ENCODE measurements at regions not wholly inside any gene's neighbourhood (a gene's known extent, or its start where the extent isn't known, plus 50 kb on each side); places are given as distances from the start of the nearest gene placed in this dataset.
"Not testable (repeated sequence)": the region's sequence is repeated elsewhere in the genome, so short reads cannot be mapped to it uniquely, and the experiment has no call there.

DNA sequence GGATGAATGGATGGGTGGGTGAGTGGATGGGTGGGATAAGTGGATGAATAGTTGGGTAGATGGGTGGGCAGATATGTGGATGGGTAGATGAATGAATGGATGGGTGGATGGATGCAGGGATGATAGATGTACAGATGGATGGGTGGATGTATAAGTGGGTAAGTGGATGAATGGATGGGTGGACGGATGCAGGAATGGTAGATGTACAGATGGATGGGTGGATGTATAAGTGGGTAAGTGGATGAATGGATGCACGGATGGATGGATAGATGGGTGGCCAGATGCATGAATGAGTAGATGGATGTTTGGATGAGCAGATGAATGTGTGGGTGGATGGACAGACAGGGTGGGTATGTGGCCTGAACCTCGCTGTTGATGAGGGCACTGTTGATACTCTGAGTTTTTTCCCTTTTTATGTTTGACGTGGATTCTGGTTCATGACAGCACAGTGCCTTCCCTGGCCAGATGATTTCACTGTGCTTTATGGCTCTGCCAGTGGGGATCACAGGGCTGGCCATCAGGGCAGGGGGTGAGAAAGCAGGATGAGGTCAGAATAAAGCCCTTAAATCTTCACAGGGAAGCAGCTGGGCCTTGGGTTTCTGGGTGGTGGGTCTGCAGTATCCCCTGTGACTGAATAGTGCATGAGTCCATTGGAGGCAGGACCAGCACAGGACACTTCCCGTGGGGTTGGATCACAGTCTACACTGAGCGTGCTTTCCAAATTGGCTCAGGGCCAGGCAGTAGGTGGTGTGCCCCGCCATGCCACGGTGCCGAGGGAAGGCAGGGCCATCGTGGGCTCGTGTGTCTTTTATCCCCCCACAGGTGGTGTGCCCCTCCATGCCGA, 213.2 kb downstream of the BANP start:
- not testable (repeated sequence) for DNase-seq (ENCODE audit: low spot score)

DNA sequence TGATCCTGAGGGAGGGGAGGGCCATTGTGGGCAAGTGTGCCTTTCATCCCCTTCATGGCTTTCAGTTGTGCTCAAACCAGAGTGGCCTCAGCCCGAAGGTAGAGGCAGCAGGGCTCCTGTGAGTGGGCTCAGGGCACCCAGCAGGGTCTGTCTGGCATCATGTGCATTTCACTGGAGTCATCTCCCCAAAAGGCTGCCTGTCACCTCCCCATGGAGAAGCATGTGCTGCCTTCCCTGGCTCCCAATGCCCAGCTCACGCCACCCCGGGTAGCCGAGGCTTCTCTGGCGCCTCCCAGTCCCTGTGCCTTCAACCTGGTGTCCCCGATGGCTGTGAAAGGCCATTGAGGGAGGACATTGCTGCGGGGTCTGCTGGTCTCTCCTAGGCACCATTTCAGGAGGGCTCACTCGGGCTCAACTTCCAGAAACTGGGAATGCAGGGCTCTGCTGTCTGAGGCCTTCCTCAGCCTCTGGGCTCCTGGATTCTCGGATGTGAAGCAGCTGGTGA, 213.9 kb downstream of the BANP start:
- not testable (repeated sequence) for DNase-seq (ENCODE audit: low spot score)

DNA sequence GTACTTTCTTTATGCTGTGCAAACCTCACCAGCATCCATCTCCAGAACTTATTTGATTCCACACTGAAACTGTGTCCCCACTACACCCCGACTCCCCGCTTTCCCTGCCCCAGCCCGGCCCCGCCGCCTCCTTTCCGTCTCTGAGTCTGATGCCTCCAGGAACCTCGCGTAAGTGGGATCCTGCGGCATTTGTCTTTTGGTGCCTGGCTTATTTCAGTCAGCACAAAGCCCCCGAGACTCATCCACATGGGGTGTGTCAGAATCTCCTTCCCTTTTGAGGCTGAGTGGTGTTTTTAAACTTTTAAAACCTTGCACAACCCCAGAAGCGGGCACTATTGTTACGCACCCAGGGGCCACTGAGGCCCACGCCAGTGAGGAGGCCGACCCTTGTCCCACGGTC, 214.4 kb downstream of the BANP start:
- not testable (repeated sequence) for DNase-seq (ENCODE audit: low spot score)

DNA sequence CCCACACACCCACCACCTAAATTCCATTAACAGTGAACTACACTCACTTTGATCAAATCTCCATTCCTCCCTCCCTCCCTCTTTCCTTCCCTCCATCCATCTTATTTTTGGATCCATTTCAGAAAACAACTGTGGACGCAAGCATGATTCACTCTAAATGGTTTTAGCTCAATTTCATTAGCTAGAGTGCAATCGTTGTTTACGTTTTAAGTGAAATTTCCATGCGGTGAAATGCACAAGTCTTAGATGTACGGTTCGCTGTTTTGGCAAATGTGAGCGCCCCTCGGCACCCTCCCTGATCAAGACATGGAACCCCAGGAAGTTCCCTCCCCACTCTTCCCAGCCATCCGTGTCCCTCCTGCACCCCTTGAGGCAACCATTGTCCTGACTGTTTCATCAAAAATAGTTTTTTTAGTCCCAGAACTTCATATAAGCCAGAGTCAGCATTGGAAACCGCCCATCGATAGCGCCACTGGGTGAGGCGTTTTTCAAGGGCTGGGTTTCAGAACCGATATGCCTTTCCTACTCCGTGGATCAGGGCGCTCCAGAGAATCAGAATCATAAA, 215.1 kb downstream of the BANP start:
- not testable (repeated sequence) for DNase-seq (ENCODE audit: low spot score)

DNA sequence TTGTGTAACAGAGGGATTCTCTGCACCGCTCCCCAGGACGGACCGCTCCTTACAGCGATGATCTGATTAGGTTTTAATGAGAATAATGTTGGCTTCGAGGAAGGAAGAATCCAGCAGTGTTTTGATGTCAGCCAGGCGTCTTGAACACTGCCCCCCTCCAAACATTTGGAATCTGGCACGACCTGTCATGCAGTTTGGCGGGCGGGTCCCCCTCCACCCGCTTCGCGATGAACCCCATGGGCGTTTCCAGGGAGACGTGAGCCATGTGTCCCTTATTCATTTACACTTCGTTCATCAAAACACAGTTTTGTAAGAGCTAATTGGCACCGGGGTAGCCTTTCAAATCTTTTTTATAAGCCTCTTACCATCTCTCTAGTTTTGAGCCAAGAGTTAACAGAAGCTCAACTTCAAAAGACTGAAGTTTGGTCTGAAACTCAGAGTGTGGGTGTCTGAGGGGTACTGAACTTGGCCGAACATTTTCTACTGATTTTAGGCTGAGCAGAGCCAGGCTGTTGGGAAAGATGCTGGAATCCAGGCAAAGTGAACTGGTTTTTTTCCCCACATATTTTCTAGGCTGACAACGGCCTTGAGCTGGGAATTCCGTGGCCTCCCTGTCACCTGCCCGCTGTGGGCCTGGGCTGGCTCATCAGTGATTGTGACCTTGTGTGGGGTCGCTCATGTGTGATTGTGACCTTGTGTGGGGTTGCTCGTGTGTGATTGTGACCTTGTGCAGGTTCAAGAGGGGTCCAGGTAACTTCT, 214.8 kb upstream of the ZNF469 start:
- DNase-seq (ENCODE audit: low spot score): not testable (repeated sequence)

DNA sequence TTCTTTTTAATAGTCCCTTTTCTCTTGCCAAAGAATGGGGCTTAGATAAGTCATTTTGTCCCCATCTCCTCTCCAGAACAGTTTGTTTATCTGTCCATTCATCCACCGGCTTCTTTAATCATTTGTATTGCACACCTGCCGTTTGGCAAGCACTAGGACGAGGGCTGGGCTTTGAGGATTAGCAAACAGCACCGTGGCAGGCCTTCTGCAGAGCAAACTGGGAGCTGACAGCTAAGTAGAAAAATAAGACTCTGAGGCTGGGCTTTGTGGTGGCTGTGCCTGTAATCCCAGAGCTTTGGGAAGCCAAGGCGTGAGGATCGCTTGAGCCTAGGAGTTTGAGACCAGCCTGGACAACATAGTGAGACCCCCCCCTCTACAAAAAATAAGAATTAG, 214.2 kb upstream of the ZNF469 start:
- not testable (repeated sequence) for DNase-seq (ENCODE audit: low spot score)

DNA sequence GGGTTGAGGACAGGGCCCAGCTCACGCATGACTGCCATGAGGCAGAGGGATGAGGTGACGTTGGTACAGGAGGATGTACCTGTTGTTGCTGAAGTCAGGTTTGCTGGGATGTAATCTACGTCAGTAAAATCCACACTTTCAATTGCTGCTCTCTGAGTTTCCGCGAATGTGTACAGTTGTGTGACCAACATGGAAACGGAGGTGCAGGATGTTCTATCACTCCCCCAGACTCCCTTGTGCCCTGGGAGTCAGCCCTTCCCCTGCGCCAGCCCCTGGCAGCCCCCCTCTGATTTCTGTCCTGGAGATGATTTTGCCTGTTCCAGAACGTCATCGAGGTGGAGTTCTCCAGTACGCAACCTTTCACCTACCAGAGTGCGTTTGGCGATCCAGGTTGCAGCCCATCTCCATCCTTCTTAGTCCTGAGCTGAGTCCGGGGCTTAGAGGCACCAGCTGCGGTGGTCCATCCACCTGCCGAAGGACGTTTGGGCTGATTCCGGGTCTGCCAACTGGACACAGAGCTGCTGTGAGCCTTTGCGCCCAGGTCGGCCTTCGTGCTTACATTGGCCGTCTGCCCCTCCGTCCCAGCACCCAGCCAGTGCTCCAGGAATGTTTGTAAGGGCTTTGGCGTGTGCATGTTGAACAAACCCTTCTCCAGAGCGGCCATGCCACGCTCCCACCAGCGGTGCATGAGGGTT, 213.5 kb upstream of the ZNF469 start:
- DNase-seq (ENCODE audit: low spot score): not testable (repeated sequence)

DNA sequence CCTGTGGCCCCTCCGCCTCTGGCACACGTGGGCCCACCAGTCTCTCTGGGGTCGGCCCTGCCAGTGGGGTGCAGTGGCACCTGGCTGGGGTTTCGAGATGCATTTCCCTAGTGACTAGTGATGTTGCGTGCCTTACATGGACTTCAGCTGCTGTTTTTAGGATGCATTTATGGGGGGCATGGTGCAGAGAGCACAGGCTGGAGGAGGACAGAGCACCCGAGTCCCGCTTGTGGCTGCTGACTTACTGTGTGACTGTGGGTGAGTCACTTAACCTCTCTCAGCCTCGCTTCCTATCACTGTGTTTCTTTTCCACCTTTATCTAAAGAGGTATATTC, 213.0 kb upstream of the ZNF469 start:
- not testable (repeated sequence) for DNase-seq (ENCODE audit: low spot score)

DNA sequence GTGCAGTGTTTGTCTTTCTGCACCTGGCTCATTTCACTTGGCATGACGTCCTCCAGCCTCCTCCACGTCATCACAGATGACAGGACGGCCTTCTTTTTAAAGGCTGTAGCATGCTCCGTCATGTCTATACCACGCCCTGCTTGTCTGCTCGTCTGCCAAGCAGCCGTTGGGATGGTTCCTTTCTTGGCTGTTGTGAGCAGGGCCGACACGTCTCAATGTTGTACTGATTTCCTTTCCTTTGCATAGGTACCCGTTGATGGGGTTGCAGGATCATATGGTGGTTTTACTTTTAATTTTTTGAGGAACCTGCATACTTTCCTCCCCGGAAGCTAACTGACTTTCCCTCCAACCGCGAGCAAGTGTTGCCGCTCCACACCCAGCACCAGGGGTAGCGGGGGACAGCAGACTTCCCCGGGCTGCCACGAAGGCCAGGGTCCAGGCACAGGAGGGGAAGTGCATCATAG, 212.2 kb upstream of the ZNF469 start:
- no peak for DNase-seq (ENCODE audit: low spot score)

DNA sequence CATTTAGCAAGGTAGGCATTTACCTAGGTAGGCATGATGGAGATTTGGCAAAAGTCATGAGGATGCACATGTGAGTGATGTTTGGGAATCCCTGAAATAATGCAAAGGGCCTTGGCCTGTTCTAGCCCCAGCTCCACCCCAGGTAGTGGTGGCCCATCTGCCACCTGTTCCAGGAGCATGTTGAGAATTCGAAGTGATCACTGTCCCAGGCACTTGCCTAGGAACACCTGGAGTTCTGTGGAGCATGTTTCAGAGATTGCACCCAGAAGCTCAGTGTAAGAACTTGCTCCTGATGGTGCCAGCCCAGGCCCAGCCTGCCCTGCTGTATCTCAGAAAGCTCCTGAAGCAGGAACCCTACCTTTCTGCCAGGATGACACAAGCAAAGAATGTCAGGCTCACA, 211.6 kb upstream of the ZNF469 start:
- DNase-seq (ENCODE audit: low spot score): not testable (repeated sequence)

DNA sequence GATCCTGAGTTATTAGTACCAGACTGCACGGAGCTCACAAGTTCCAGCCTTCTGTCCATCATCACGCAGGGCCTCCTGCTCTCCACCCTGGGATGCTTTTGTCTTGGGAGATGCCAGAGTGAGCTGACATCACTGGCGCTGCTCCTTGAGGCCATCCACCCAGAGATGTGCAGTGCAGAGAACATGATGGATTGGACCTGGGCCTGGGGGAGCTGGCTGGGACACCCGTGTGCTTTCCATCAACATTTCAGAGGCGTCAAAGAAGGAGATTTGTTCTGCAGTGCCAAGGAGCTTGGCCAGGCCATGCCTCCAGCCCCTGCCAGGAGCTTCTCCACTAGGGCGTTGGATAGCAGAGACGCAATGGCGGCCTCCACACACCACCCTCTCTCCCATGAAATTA, 206.6 kb upstream of the ZNF469 start:
- not testable (repeated sequence) for DNase-seq (ENCODE audit: low spot score)

DNA sequence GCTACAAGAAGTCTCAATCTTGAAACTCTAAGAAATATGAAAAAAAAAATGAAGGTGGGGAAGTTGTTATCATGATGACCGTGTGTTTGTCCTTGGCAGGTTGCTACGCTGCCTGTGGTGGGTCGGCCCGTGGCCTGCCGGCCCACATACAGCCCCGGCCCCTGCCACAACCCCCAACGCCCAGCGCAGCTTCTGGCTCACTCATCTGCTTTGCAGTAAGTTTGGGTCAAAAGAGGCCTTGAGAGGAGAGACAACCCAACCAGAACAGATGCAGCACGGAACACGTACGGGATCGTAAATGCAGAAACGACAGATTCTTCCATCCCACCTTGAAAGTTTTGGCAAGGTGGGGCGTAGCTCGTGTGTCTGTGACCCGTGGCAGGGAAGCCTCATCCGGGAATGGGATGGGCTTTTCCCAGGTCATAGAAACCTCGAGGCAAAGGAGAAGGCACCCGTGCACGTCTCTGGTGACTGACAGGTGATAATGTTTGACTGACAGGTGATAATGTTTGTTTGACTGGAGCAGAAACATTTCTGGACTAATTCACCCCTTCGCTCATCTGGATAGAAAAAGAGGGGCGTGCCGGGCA, 206.1 kb upstream of the ZNF469 start:
- DNase-seq (ENCODE audit: low spot score): not testable (repeated sequence)

DNA sequence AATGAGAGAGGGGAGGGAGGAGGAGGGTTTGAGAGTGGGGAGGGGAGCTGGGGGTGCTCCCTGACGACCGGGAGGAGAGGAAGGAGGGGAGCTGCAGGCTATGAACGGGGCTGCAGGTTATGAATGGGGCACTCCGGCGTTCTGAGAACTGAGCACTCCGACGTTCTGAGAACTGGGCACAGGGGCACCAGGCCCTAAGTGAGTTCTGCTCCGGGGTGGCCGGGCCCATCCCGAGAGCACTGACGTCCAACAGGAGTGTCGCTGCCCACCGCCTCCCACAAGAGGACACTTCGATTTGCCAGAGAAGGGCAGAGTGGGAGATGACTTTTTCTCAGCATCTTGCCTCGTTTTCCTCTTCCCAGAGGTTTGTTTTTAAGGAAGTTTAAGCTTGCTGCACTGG, 204.5 kb upstream of the ZNF469 start:
- not testable (repeated sequence) for DNase-seq (ENCODE audit: low spot score)

DNA sequence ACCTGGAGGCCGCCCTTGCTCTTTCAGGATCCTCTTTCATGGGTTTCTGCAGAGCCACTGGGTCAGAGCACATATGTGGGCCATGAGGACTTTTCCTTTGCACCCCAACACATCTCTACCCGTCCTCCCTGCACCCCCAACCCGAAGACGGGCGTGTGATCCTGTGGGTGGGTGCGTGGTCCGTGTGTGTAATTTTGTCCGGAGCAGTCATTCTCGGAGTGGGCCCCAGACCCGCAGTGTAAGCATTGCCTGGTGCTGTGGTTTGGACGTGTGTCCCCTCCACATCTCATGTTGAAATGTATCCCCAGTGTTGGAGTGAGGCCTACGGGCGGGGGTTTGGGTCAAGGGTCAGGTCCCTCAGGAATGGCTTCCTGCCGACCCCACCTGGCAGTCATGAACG, 203.9 kb upstream of the ZNF469 start:
- DNase-seq (ENCODE audit: low spot score): not testable (repeated sequence)

DNA sequence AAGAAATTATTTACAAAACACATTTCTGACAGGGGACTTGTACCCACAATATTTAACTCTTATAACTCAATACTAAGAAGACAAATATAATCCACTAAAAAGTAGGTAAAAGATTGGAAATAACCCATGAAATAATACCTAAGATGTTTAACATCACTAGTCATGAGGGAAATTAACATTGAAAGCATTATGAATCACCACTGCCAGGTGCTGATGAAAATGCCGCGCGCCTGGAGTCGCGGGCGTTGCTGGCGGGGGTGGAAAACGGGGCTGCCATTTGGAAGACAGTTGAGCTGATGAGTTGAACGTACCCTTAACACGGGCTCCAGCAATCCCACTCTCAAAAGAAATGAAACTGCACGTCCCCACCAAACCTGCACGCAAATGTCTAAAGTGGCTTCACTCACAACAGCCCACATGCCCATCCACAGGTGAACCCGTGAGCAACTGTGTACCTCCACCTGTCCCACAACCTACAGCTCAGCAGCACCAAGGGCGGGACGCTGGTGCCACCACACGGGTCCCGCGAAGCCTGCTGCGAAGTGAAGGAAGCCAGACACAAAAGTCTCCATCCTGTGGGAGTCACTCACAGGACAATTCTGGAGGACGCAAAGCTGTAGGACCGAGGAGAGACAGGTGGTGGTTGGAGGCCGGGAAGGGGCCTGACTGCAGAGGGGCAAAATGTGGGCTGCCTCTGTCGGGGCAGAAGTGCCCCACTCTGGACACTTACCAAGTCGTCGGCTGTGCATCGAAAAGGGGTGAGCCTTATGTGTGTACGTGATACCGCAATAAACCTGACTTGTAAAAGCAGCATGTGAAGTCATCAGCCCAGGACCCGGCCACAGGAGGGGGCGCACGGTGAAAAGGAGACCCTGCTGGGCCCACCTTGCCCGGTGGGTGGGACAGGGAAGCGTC, 199.5 kb upstream of the ZNF469 start:
- DNase-seq (ENCODE audit: low spot score): peak; percentile 30

DNA sequence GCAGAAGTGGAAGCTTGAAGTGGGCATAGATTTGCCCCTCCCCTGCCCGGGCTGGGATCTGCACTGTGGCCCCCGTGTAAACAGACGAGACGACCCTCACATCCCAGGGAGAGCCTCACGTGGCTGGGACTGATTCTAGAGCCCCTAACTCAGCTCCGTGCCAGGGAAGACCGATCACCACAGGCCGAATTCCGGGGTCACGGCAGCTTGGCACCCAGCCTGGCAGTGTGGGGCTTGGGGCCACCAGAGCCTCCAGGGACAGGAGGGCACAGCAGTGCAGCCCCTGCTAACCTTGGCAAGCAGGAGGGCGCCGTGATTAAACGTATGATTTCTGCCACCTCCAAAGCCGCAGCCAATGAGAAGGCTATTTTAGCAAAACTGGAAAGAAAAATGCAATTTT, 198.7 kb upstream of the ZNF469 start:
- not testable (repeated sequence) for DNase-seq (ENCODE audit: low spot score)

DNA sequence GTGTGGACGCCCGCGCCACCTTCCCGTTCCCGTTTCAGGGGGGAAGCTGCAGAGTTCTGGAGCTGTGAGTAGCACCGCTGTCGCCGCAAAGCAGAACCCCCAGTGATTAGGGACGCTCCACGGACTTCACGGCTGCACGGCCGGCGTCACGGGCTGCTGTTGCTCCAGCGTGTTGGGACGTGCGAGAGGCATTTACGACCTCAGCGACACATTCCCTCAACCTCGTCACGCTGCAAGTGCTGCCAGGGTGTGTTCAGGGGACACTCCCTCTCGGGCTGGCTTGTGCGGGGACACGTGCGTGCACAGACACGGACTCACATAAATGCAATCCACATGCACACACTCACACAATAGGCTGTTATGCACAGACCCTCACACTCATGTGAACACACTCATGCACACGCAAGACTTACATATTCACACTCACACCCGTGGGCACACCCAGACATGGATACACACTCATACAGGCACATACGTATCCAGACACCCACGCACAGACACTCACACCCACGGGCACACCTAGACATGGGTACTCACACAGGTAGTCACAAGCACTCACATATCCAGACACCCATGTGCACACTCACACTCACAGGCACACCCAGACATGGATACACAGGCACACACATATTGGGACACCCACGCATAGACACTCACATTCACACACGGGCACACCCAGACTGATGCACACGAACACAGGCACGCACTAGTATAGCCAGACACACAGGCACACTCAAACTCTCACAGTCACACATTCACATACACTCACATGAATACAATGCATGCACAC, 198.0 kb upstream of the ZNF469 start:
- DNase-seq (ENCODE audit: low spot score): not testable (repeated sequence)

DNA sequence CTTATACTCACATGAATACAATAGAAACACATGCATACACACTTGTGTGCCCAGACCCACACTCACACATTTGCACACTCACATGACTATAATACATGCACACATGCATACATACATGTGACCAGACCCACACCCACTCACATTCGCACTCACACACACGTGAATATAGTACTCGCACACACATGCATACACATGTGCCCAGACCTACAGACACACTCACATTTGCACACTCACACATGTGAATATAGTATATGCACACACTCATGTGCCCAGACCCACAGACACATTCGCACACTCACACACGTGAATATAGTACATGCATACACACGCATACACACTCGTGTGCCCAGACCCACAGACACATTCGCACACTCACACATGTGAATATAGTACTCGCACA, 197.4 kb upstream of the ZNF469 start:
- DNase-seq (ENCODE audit: low spot score): not testable (repeated sequence)

DNA sequence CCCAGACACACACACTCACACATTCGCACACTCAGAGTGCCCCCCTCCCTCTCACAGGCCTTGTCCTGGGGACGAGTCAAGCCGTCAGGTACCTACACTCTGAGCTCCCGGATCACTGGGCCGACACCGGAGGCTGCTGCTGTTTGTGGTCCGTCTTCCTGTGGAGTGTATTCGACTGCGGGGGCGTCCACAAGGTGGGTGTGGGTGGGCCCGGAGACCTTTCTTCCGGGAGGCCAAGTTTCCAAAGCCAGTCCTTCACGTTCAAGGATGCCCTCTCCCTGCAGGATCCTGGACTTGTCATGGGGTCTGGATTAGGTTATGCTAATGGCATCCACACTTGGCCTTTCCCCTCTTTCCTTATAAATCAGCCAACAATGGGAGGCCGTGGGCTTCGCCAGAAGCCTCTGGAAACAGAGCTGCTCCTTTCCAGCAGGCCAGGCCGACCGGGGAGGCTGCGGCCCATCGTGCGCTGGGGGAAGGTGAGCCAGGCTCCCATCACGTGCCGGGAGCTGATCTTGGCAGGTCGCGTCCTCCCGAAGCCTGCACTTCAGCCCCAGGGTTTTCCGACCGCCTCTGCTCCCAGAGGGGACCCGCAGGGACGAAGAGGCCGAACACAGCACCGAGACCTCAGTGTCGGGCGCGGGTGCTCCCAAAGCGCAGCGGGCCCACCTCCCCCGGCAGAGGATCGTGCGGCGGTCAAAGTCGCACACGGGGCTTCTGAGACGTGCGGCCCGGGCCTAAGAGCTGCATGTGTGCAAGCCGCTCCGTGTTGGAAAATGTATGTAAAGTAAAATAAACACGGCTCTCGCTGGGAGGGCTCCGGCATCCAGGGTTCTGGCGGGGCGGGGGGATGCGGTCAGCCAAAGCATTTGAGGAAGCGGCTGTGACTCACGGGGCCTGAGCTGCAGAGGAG, 196.5 kb upstream of the ZNF469 start:
- DNase-seq (ENCODE audit: low spot score): not testable (repeated sequence)

Measured in putamen (tissue), 1 donor.